GM18505 (cell line): ENCODE measurements at regions not wholly inside any gene's neighbourhood (a gene's known extent, or its start where the extent isn't known, plus 50 kb on each side); places are given as distances from the start of the nearest gene placed in this dataset.

Source experiments
- ATAC-seq: cut with Tn5 transposase; IDR thresholded peaks from one replicate; pipeline ENCODE4 v1.9.1; 2021; ENCODE audit not compliant: unreplicated experiment
- POLR2A ChIP-seq: IDR thresholded peaks from 4 replicates; pipeline ENCODE4 v1.6.1; 2011; ENCODE audit warnings: borderline replicate concordance; ENCODE audit not compliant: insufficient read depth, insufficient read length; ENCODE audit errors: extremely low read depth

DNA sequence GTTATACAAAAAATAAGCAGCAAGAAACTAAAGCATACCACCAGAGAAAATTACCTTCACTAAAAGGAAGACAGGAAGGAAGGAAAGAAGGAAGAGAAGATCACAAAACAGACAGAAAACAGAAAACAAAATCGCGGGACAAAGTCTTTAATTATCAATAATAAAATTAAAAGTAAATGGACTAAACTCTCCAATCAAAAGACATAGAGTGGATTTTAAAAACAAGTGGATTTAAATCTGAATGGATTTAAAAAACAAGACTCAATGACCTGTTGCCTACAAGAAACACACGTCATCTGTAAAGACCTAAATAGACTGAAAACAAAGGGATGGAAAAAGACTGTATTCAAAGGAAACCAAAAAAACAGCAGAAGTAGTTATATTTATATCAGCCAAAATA is 75.7 kb upstream of the MAGI3 start:
- TF ChIP-seq POLR2A: no peak
- ATAC-seq: no peak

DNA sequence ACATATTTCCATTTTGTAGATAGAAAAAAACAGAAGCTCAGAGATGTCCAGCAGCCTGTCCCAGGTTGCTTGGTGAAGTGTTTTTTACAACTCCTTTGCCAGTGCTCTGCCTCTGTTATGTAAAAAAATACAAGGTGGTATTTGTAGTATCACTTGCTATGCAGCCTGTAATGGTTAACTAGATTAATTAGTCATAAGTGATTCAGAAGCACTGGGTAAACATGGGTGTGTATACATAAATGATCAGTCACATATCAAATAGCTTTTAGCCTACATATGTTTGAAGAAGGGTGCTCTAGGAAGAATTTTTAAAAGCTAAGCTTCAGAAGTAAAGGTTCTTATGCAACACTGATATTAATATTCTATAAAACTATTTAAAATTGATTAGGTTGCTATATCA is 70.0 kb upstream of the MAGI3 start:
- no peak for ATAC-seq
- no peak for TF ChIP-seq POLR2A

GRCh38 chr1:113320972-113321680 is 69.2 kb upstream of the MAGI3 start:
- no peak for ATAC-seq

GRCh38 chr1:113321771-113322387 is 68.4 kb upstream of the MAGI3 start:
- no peak for ATAC-seq
- TF ChIP-seq POLR2A: no peak

More at GRCh38 chr1:113320972-113321680, 69.2 kb upstream of the MAGI3 start:
- TF ChIP-seq POLR2A: no peak

GRCh38 chr1:113322439-113322838 is 67.9 kb upstream of the MAGI3 start:
- TF ChIP-seq POLR2A: no peak
- ATAC-seq: no peak

GRCh38 chr1:113325022-113325421 is 65.3 kb upstream of the MAGI3 start:
- TF ChIP-seq POLR2A: no peak
- no peak for ATAC-seq

GRCh38 chr1:113326976-113327375 is 63.3 kb upstream of the MAGI3 start:
- ATAC-seq: no peak
- TF ChIP-seq POLR2A: no peak

- no peak for ATAC-seq
- no peak for TF ChIP-seq POLR2A
Observed at GRCh38 chr1:113333056-113333455, 57.3 kb upstream of the MAGI3 start.

- no peak for ATAC-seq
- TF ChIP-seq POLR2A: no peak
Observed at GRCh38 chr1:113340038-113340437, 50.3 kb upstream of the MAGI3 start.
